BE2C (cell line): ENCODE measurements at regions not wholly inside any gene's neighbourhood (a gene's known extent, or its start where the extent isn't known, plus 50 kb on each side); places are given as distances from the start of the nearest gene placed in this dataset.
"Not testable (repeated sequence)": the region's sequence is repeated elsewhere in the genome, so short reads cannot be mapped to it uniquely, and the experiment has no call there.

Experiments
- DNase-seq: peaks from one replicate; pipeline ENCODE4 v3.0.0-alpha.2; 2020
- H3K27me3 ChIP-seq: fragments of 250-450 bp; sonication (Bioruptor Pico); 2 replicates; pipeline ENCODE4 v1.5.1; 2020; ENCODE audit warnings: mild to moderate bottlenecking
- H3K36me3 ChIP-seq: fragments of 250-450 bp; sonication (Bioruptor Pico); 2 replicates; pipeline ENCODE4 v1.5.1; 2020; ENCODE audit warnings: mild to moderate bottlenecking
- H3K4me1 ChIP-seq: fragments of 250-450 bp; sonication (Bioruptor Pico); 2 replicates; pipeline ENCODE4 v1.5.1; 2020
- H3K4me3 ChIP-seq: 2 replicates; pipeline ENCODE4 v1.5.1; 2011; ENCODE audit warnings: low read depth, low read length
- H3K9me3 ChIP-seq: fragments of 250-450 bp; sonication (Bioruptor Pico); 2 replicates; pipeline ENCODE4 v1.5.1; 2020
- CTCF ChIP-seq: IDR thresholded peaks from 2 replicates; pipeline ENCODE4 v1.5.1; 2012; ENCODE audit warnings: mild to moderate bottlenecking, low read depth, low read length

- Histone ChIP-seq H3K9me3 (no peaks in the 10 kb centered on the region), H3K36me3 (no peaks in the 10 kb centered on the region), H3K4me1 (no peaks in the 10 kb centered on the region), H3K4me3 (no peak overlapping the region), H3K27me3 (no peaks in the 10 kb centered on the region)
- TF ChIP-seq CTCF, result no peak
- DNase-seq, result no peak
Observed at GRCh38 chr21:14889080-14889810, 175.6 kb downstream of the NRIP1 start.

- H3K36me3 ChIP-seq, result no peaks in the 10 kb centered on the region
- TF ChIP-seq CTCF, result no peak
- DNase-seq, result no peak
- no peaks in the 10 kb centered on the region for H3K9me3 ChIP-seq
- H3K27me3 ChIP-seq, result no peaks in the 10 kb centered on the region
- H3K4me1 ChIP-seq, result no peaks in the 10 kb centered on the region
- H3K4me3 ChIP-seq, result no peak overlapping the region
Observed at GRCh38 chr21:14888202-14888601, 176.6 kb downstream of the NRIP1 start.

GRCh38 chr21:14886001-14886400 is 178.8 kb downstream of the NRIP1 start:
- H3K4me1 ChIP-seq, result no peaks in the 10 kb centered on the region
- H3K9me3 ChIP-seq, result no peaks in the 10 kb centered on the region
- no peaks in the 10 kb centered on the region for H3K27me3 ChIP-seq
- DNase-seq, result no peak
- no peaks in the 10 kb centered on the region for H3K36me3 ChIP-seq
- H3K4me3 ChIP-seq, result no peak overlapping the region
- no peak for TF ChIP-seq CTCF

- Histone ChIP-seq H3K27me3 (no peaks in the 10 kb centered on the region), H3K9me3 (no peaks in the 10 kb centered on the region), H3K4me3 (no peak overlapping the region), H3K36me3 (no peaks in the 10 kb centered on the region), H3K4me1 (no peaks in the 10 kb centered on the region)
- no peak for DNase-seq
- no peak for TF ChIP-seq CTCF
Observed at GRCh38 chr21:14883351-14883750, 181.4 kb downstream of the NRIP1 start.

GRCh38 chr21:14882545-14882944 is 182.3 kb downstream of the NRIP1 start:
- not testable (repeated sequence) for H3K36me3 ChIP-seq, H3K27me3 ChIP-seq, H3K4me3 ChIP-seq, H3K4me1 ChIP-seq, DNase-seq, H3K9me3 ChIP-seq

GRCh38 chr21:14881863-14882499 is 182.8 kb downstream of the NRIP1 start:
- Histone ChIP-seq H3K9me3 (no peaks in the 10 kb centered on the region), H3K27me3 (no peaks in the 10 kb centered on the region), H3K4me1 (no peaks in the 10 kb centered on the region; the same call in 1 of the 2 replicates), H3K36me3 (no peaks in the 10 kb centered on the region), H3K4me3 (no peak overlapping the region)
- no peak for TF ChIP-seq CTCF
- DNase-seq, result no peak
